GM23338 (cell line): ENCODE measurements at regions not wholly inside any gene's neighbourhood (a gene's known extent, or its start where the extent isn't known, plus 50 kb on each side); places are given as distances from the start of the nearest gene placed in this dataset.

ENCODE experiments used
- ATAC-seq: fragments of 200-7000 bp; cut with Tn5 transposase; 3 replicates; pipeline ENCODE4 v1.9.1; 2020
- DNase-seq: peaks from one replicate; pipeline ENCODE4 v3.0.0-alpha.2; 2015; ENCODE audit warnings: low spot score
- H2AFZ ChIP-seq: fragments of 200-600 bp; sonication (generic); 2 replicates; pipeline ENCODE4 v1.8.0; 2016; ENCODE audit warnings: antibody characterized with exemption, mild to moderate bottlenecking, moderate library complexity
- H3F3A ChIP-seq: fragments of 200-600 bp; sonication (generic); replicated peaks from 2 replicates; pipeline ENCODE4 v1.8.0; 2017; ENCODE audit warnings: antibody characterized with exemption, mixed run types, low read depth
- H3K27ac ChIP-seq: fragments of 200-600 bp; sonication (generic); 2 replicates; pipeline ENCODE4 v1.6.1; 2016; ENCODE audit warnings: low read depth
- H3K27me3 ChIP-seq: fragments of 200-600 bp; sonication (generic); 2 replicates; pipeline ENCODE4 v1.8.0; 2016; ENCODE audit warnings: mild to moderate bottlenecking, mixed run types, moderate library complexity; ENCODE audit not compliant: insufficient read depth
- H3K36me3 ChIP-seq: fragments of 200-600 bp; sonication (generic); 2 replicates; pipeline ENCODE4 v1.8.0; 2016; ENCODE audit warnings: mild to moderate bottlenecking; ENCODE audit not compliant: insufficient read depth
- H3K4me1 ChIP-seq: fragments of 200-600 bp; sonication (generic); 2 replicates; pipeline ENCODE4 v1.8.0; 2016; ENCODE audit warnings: mild to moderate bottlenecking, moderate library complexity; ENCODE audit not compliant: insufficient read depth
- H3K4me2 ChIP-seq: fragments of 200-600 bp; sonication (generic); 2 replicates; pipeline ENCODE4 v1.7.1; 2017; ENCODE audit warnings: mixed run types
- H3K4me3 ChIP-seq: fragments of 200-600 bp; sonication (generic); 2 replicates; pipeline ENCODE4 v1.6.1; 2016; ENCODE audit warnings: mixed run types
- H3K79me2 ChIP-seq: fragments of 200-600 bp; sonication (generic); replicated peaks from 2 replicates; pipeline ENCODE4 v1.8.0; 2017; ENCODE audit warnings: mild to moderate bottlenecking; ENCODE audit not compliant: insufficient read depth
- H3K9me2 ChIP-seq: fragments of 200-600 bp; sonication (generic); 2 replicates; pipeline ENCODE4 v1.8.0; 2017; ENCODE audit not compliant: insufficient read depth
- H4K20me1 ChIP-seq: fragments of 200-600 bp; sonication (generic); replicated peaks from 2 replicates; pipeline ENCODE4 v1.8.0; 2017; ENCODE audit warnings: mild to moderate bottlenecking; ENCODE audit not compliant: insufficient read depth
- H3K27ac Mint-ChIP-seq: 2 replicates; pipeline ENCODE4 v1.8.0; 2020; ENCODE audit warnings: inconsistent platforms, mild to moderate bottlenecking, moderate library complexity, mixed read lengths
- H3K27me3 Mint-ChIP-seq: 3 replicates; pipeline ENCODE4 v1.8.0; 2022; ENCODE audit warnings: low read depth, mild to moderate bottlenecking, moderate library complexity, mixed read lengths, inconsistent platforms; ENCODE audit not compliant: insufficient read depth, poor library complexity
- H3K36me3 Mint-ChIP-seq: 3 replicates; pipeline ENCODE4 v1.8.0; 2021; ENCODE audit warnings: low read depth, mild to moderate bottlenecking, inconsistent platforms, moderate library complexity, mixed read lengths
- H3K4me1 Mint-ChIP-seq: 3 replicates; pipeline ENCODE4 v1.8.0; 2020; ENCODE audit warnings: mild to moderate bottlenecking, inconsistent platforms, mixed read lengths
- H3K4me3 Mint-ChIP-seq: 3 replicates; pipeline ENCODE4 v1.8.0; 2021; ENCODE audit warnings: moderate library complexity, mild to moderate bottlenecking, inconsistent platforms, mixed read lengths
- H3K9me3 Mint-ChIP-seq: 3 replicates; pipeline ENCODE4 v1.8.0; 2020; ENCODE audit warnings: moderate library complexity, mild to moderate bottlenecking, inconsistent platforms, mixed read lengths
- CREB1 ChIP-seq: fragments of 250-450 bp; sonication (Bioruptor Pico); IDR thresholded peaks from 2 replicates; pipeline ENCODE4 v1.5.0; 2020; ENCODE audit warnings: low read depth, mild to moderate bottlenecking, moderate library complexity
- EZH2 ChIP-seq: fragments of 200-600 bp; sonication (generic); IDR thresholded peaks from one replicate; pipeline ENCODE4 v1.8.0; 2017; ENCODE audit warnings: antibody characterized with exemption, mild to moderate bottlenecking, low read depth; ENCODE audit not compliant: unreplicated experiment
- EZH2phosphoT487 ChIP-seq: fragments of 200-600 bp; sonication (generic); IDR thresholded peaks from one replicate; pipeline ENCODE4 v1.8.1; 2018; ENCODE audit warnings: antibody characterized with exemption; ENCODE audit not compliant: unreplicated experiment
- JUNB ChIP-seq: IDR thresholded peaks from one replicate; pipeline ENCODE4 v1.6.1; 2016; ENCODE audit warnings: antibody characterized with exemption; ENCODE audit not compliant: unreplicated experiment
- NANOG ChIP-seq: IDR thresholded peaks from 2 replicates; pipeline ENCODE4 v1.6.1; 2016; ENCODE audit warnings: antibody characterized with exemption, borderline replicate concordance
- POLR2AphosphoS5 ChIP-seq: IDR thresholded peaks from 2 replicates; pipeline ENCODE4 v1.6.1; 2016; ENCODE audit warnings: antibody characterized with exemption, low read depth
- ZNF114 ChIP-seq: fragments of 250-450 bp; sonication (Bioruptor Pico); IDR thresholded peaks from 2 replicates; pipeline ENCODE4 v1.5.0; 2020; ENCODE audit warnings: mild to moderate bottlenecking, moderate library complexity
- ZNF331 ChIP-seq: fragments of 250-450 bp; sonication (Bioruptor Pico); IDR thresholded peaks from 2 replicates; pipeline ENCODE4 v1.5.0; 2020; ENCODE audit warnings: low read depth, mild to moderate bottlenecking, moderate library complexity
- TF ChIP-seq, protein P1 (sequence below): IDR thresholded peaks from one replicate; pipeline ENCODE4 v1.6.1; 2018; ENCODE audit warnings: antibody characterized with exemption; ENCODE audit not compliant: unreplicated experiment
- TF ChIP-seq, protein P2 (sequence below), 2 experiments: fragments of 200-600 bp in 1 of 2; sonication (generic) in 1 of 2; conservative IDR thresholded peaks; 2 replicates each; pipeline versions ENCODE4 v1.5.1 to v1.6.1; 2016 to 2017; ENCODE audit warnings: antibody characterized with exemption in 2 of 2, low read depth in 2 of 2, mild to moderate bottlenecking in 2 of 2, moderate library complexity in 1 of 2

DNA sequence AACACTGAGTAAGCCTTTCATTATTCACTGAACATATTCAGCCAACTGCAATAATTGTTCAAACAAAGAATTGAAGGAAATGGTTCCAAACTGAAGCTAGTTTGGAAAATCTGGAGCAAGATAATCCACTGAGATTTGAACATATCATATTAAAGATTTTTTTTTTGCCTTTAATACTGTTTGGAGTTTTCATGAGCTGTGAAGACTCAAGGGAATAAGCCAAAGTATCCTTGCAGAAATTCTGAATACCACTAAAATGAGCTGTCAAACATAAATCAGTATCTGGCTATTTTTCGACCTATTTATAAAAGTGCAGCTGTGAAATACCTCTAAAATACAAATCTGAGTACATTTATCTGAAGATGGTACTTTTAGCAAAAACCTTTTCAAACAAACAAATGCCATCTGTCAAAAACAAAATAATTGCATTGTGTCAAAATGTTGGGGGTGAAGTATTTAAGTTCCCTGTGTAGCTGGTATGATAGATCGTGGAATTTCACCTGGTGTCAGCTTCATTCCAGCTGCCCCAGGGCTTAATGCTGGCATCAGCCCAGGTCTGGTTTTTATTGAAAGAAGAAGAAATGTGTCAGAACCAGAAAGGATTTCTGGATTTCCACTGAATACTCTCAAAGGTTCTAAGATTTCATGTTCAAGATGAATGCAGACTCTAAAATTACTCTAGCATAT is 149.0 kb upstream of the GRAMD2B start:
- Mint-ChIP-seq H3K4me1 (no peaks in the 10 kb centered on the region; the same call in 2 of the 3 replicates), H3K36me3 (no peaks in the 10 kb centered on the region), H3K9me3 (no peaks in the 10 kb centered on the region), H3K27ac (no peak overlapping the region), H3K27me3 (no peaks in the 10 kb centered on the region), H3K4me3 (no peak overlapping the region)
- H3K4me2 ChIP-seq: no peak overlapping the region
- H2AFZ ChIP-seq: no peak overlapping the region
- H3K27me3 ChIP-seq: no peaks in the 10 kb centered on the region
- no peak overlapping the region for H3K4me3 ChIP-seq
- no peak for TF ChIP-seq POLR2AphosphoS5
- TF ChIP-seq, protein P1, sequence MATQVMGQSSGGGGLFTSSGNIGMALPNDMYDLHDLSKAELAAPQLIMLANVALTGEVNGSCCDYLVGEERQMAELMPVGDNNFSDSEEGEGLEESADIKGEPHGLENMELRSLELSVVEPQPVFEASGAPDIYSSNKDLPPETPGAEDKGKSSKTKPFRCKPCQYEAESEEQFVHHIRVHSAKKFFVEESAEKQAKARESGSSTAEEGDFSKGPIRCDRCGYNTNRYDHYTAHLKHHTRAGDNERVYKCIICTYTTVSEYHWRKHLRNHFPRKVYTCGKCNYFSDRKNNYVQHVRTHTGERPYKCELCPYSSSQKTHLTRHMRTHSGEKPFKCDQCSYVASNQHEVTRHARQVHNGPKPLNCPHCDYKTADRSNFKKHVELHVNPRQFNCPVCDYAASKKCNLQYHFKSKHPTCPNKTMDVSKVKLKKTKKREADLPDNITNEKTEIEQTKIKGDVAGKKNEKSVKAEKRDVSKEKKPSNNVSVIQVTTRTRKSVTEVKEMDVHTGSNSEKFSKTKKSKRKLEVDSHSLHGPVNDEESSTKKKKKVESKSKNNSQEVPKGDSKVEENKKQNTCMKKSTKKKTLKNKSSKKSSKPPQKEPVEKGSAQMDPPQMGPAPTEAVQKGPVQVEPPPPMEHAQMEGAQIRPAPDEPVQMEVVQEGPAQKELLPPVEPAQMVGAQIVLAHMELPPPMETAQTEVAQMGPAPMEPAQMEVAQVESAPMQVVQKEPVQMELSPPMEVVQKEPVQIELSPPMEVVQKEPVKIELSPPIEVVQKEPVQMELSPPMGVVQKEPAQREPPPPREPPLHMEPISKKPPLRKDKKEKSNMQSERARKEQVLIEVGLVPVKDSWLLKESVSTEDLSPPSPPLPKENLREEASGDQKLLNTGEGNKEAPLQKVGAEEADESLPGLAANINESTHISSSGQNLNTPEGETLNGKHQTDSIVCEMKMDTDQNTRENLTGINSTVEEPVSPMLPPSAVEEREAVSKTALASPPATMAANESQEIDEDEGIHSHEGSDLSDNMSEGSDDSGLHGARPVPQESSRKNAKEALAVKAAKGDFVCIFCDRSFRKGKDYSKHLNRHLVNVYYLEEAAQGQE: no peak
- TF ChIP-seq ZNF331 (CRISPR knock-in tag): no peak
- TF ChIP-seq NANOG: no peak
- TF ChIP-seq EZH2phosphoT487: no peak
- no peak for TF ChIP-seq ZNF114
- no peak for TF ChIP-seq CREB1
- no peak for TF ChIP-seq EZH2
- TF ChIP-seq, protein P2, sequence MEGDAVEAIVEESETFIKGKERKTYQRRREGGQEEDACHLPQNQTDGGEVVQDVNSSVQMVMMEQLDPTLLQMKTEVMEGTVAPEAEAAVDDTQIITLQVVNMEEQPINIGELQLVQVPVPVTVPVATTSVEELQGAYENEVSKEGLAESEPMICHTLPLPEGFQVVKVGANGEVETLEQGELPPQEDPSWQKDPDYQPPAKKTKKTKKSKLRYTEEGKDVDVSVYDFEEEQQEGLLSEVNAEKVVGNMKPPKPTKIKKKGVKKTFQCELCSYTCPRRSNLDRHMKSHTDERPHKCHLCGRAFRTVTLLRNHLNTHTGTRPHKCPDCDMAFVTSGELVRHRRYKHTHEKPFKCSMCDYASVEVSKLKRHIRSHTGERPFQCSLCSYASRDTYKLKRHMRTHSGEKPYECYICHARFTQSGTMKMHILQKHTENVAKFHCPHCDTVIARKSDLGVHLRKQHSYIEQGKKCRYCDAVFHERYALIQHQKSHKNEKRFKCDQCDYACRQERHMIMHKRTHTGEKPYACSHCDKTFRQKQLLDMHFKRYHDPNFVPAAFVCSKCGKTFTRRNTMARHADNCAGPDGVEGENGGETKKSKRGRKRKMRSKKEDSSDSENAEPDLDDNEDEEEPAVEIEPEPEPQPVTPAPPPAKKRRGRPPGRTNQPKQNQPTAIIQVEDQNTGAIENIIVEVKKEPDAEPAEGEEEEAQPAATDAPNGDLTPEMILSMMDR (conservative IDR thresholded peaks at IDR 0.05; ENCODE audit: low read depth in 2 of 2): no peak
- no peak for TF ChIP-seq JUNB
- H3K27ac ChIP-seq: no peak overlapping the region
- no peaks in the 10 kb centered on the region for H4K20me1 ChIP-seq
- no peaks in the 10 kb centered on the region for H3K36me3 ChIP-seq
- no peaks in the 10 kb centered on the region for H3K79me2 ChIP-seq
- H3K9me2 ChIP-seq: no peaks in the 10 kb centered on the region
- no peak for DNase-seq
- no peak for ATAC-seq
- H3K4me1 ChIP-seq: no peaks in the 10 kb centered on the region
- no peaks in the 10 kb centered on the region for H3F3A ChIP-seq

DNA sequence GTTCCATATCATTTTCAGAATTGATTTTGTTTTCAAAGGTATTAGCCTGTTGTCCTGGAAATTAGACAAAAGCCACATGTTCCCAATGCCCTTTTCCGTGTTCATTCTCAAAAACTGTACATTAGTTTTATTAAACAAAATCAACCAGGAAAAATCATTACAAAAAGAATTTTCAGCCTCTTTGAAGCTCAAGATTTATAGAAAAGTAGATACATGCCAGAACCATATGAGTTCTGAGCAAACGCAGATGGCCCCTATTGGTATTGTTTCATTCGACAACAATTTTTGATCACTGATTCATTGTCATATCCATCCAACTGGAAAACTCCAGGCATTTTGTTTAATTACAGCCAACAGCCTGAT is 148.5 kb upstream of the GRAMD2B start:
- H3K9me2 ChIP-seq: no peaks in the 10 kb centered on the region
- no peaks in the 10 kb centered on the region for H3K36me3 Mint-ChIP-seq
- H3K4me2 ChIP-seq: no peak overlapping the region
- no peaks in the 10 kb centered on the region for H3K4me1 Mint-ChIP-seq
- H4K20me1 ChIP-seq: no peaks in the 10 kb centered on the region
- no peak overlapping the region for H3K4me3 ChIP-seq
- H3K27ac ChIP-seq: no peak overlapping the region
- ATAC-seq (no peak), DNase-seq (no peak)
- no peaks in the 10 kb centered on the region for H3F3A ChIP-seq
- no peaks in the 10 kb centered on the region for H3K9me3 Mint-ChIP-seq
- H3K79me2 ChIP-seq: no peaks in the 10 kb centered on the region
- H3K27ac Mint-ChIP-seq: no peak overlapping the region
- no peaks in the 10 kb centered on the region for H3K27me3 ChIP-seq
- no peaks in the 10 kb centered on the region for H3K27me3 Mint-ChIP-seq
- no peak overlapping the region for H2AFZ ChIP-seq
- H3K4me1 ChIP-seq: no peaks in the 10 kb centered on the region
- H3K4me3 Mint-ChIP-seq: no peak overlapping the region
- no peaks in the 10 kb centered on the region for H3K36me3 ChIP-seq
- TF ChIP-seq, protein P2 (conservative IDR thresholded peaks at IDR 0.05; ENCODE audit: low read depth in 2 of 2): no peak
- no peak for TF ChIP-seq JUNB
